WTC11 (cell line): ENCODE measurements at regions not wholly inside any gene's neighbourhood (a gene's known extent, or its start where the extent isn't known, plus 50 kb on each side); places are given as distances from the start of the nearest gene placed in this dataset.
"Not testable (repeated sequence)": the region's sequence is repeated elsewhere in the genome, so short reads cannot be mapped to it uniquely, and the experiment has no call there.

ENCODE experiments used
- ATAC-seq: fragments of 200-7000 bp; cut with Tn5 transposase; 2 replicates; pipeline ENCODE4 v1.10.0; 2021; ENCODE audit warnings: mild to moderate bottlenecking, moderate library complexity
- CTCF ChIA-PET: fragments of 300-600 bp; sonication (Branson Sonifier 250); formaldehyde crosslinking; loops from one replicate; lab custom pipeline; 2021; ENCODE audit warnings: antibody characterized with exemption; lab: Charles Lee
- POLR2A ChIA-PET: fragments of 350-600 bp; sonication (Branson Sonifier 250); formaldehyde crosslinking; loops from one replicate; lab custom pipeline; 2021; ENCODE audit warnings: antibody characterized with exemption; lab: Charles Lee
- DNase-seq: peaks from one replicate; pipeline ENCODE4 v3.0.0; 2021; ENCODE audit warnings: low spot score
- H3K27ac Mint-ChIP-seq: 2 replicates; pipeline ENCODE4 v1.8.0; 2021; ENCODE audit warnings: mixed read lengths
- H3K27me3 Mint-ChIP-seq: 2 replicates; pipeline ENCODE4 v1.8.0; 2021; ENCODE audit warnings: low read depth, mild to moderate bottlenecking, moderate library complexity, mixed read lengths
- H3K36me3 Mint-ChIP-seq: 2 replicates; pipeline ENCODE4 v1.8.0; 2021; ENCODE audit warnings: mixed read lengths
- H3K4me1 Mint-ChIP-seq: 2 replicates; pipeline ENCODE4 v1.8.0; 2022; ENCODE audit warnings: mixed read lengths
- H3K4me3 Mint-ChIP-seq: 2 replicates; pipeline ENCODE4 v1.8.0; 2021; ENCODE audit warnings: mild to moderate bottlenecking, moderate library complexity, mixed read lengths
- H3K9me3 Mint-ChIP-seq: 2 replicates; pipeline ENCODE4 v1.8.0; 2021; ENCODE audit warnings: mixed read lengths
- AFF4 ChIP-seq: sonication (generic); formaldehyde crosslinking; IDR thresholded peaks from 2 replicates; pipeline ENCODE4 v1.8.1; 2023; ENCODE audit warnings: mild to moderate bottlenecking, missing genetic modification reagents, borderline replicate concordance
- CBFB ChIP-seq: sonication (generic); formaldehyde crosslinking; IDR thresholded peaks from 2 replicates; pipeline ENCODE4 v1.8.1; 2022; ENCODE audit warnings: mild to moderate bottlenecking, low read depth, missing genetic modification reagents
- E2F5 ChIP-seq: sonication (generic); formaldehyde crosslinking; IDR thresholded peaks from 2 replicates; pipeline ENCODE4 v1.8.1; 2022; ENCODE audit warnings: mild to moderate bottlenecking, moderate library complexity, missing genetic modification reagents
- GTF2I ChIP-seq: fragments of 250-450 bp; sonication (Bioruptor Pico); conservative IDR thresholded peaks from 2 replicates; pipeline ENCODE4 v1.4.0; 2021; ENCODE audit warnings: mild to moderate bottlenecking
- IRF2 ChIP-seq: sonication (generic); formaldehyde crosslinking; IDR thresholded peaks from 2 replicates; pipeline ENCODE4 v1.8.0; 2022; ENCODE audit warnings: low read depth, missing genetic modification reagents, borderline replicate concordance
- MLX ChIP-seq: sonication (generic); formaldehyde crosslinking; IDR thresholded peaks from 2 replicates; pipeline ENCODE4 v1.8.1; 2023; ENCODE audit warnings: mild to moderate bottlenecking, missing genetic modification reagents, moderate library complexity
- MXD4 ChIP-seq: fragments of 250-450 bp; sonication (Bioruptor Pico); IDR thresholded peaks from 2 replicates; pipeline ENCODE4 v1.8.0; 2021; ENCODE audit warnings: mild to moderate bottlenecking, moderate library complexity, borderline replicate concordance
- NFATC4 ChIP-seq: fragments of 250-450 bp; sonication (Bioruptor Pico); IDR thresholded peaks from 2 replicates; pipeline ENCODE4 v1.9.0; 2021; ENCODE audit warnings: mild to moderate bottlenecking
- NFE2L1 ChIP-seq: sonication (generic); formaldehyde crosslinking; IDR thresholded peaks from 2 replicates; pipeline ENCODE4 v1.8.1; 2023; ENCODE audit warnings: missing genetic modification reagents
- OVOL2 ChIP-seq: fragments of 250-450 bp; sonication (Bioruptor Pico); IDR thresholded peaks from 2 replicates; pipeline ENCODE4 v1.9.0; 2021; ENCODE audit warnings: mild to moderate bottlenecking, borderline replicate concordance
- TEAD1 ChIP-seq: sonication (generic); formaldehyde crosslinking; IDR thresholded peaks from 2 replicates; pipeline ENCODE4 v1.8.0; 2022; ENCODE audit warnings: mild to moderate bottlenecking, missing genetic modification reagents
- USF1 ChIP-seq: sonication (generic); formaldehyde crosslinking; IDR thresholded peaks from 2 replicates; pipeline ENCODE4 v1.8.0; 2022; ENCODE audit warnings: mild to moderate bottlenecking, missing genetic modification reagents
- ZNF121 ChIP-seq: sonication (generic); formaldehyde crosslinking; IDR thresholded peaks from 2 replicates; pipeline ENCODE4 v1.8.0; 2023; ENCODE audit warnings: missing genetic modification reagents
- ZNF219 ChIP-seq: sonication (generic); formaldehyde crosslinking; IDR thresholded peaks from 2 replicates; pipeline ENCODE4 v1.8.0; 2023; ENCODE audit warnings: missing genetic modification reagents, mild to moderate bottlenecking, borderline replicate concordance
- ZNF396 ChIP-seq: fragments of 250-450 bp; sonication (Bioruptor Pico); IDR thresholded peaks from 2 replicates; pipeline ENCODE4 v1.8.0; 2021; ENCODE audit warnings: mild to moderate bottlenecking, moderate library complexity, borderline replicate concordance
- ZNF423 ChIP-seq: fragments of 250-450 bp; sonication (Bioruptor Pico); IDR thresholded peaks from 2 replicates; pipeline ENCODE4 v2.1.2; 2022; ENCODE audit warnings: mild to moderate bottlenecking, moderate library complexity
- ZNF671 ChIP-seq: fragments of 250-450 bp; sonication (Bioruptor Pico); IDR thresholded peaks from 2 replicates; pipeline ENCODE4 v1.8.0; 2021; ENCODE audit warnings: mild to moderate bottlenecking
- TF ChIP-seq, protein P1 (sequence below): sonication (generic); formaldehyde crosslinking; conservative IDR thresholded peaks from 2 replicates; pipeline ENCODE4 v1.8.1; 2023; ENCODE audit warnings: mild to moderate bottlenecking, low read depth, missing genetic modification reagents, moderate library complexity
- TF ChIP-seq, protein P2 (sequence below): sonication (generic); formaldehyde crosslinking; IDR thresholded peaks from 2 replicates; pipeline ENCODE4 v1.8.1; 2022; ENCODE audit warnings: mild to moderate bottlenecking, missing genetic modification reagents, moderate library complexity, borderline replicate concordance
- TF ChIP-seq, protein P3 (sequence below): sonication (generic); formaldehyde crosslinking; IDR thresholded peaks from 2 replicates; pipeline ENCODE4 v1.8.1; 2022; ENCODE audit warnings: low read depth, missing genetic modification reagents, borderline replicate concordance

DNA sequence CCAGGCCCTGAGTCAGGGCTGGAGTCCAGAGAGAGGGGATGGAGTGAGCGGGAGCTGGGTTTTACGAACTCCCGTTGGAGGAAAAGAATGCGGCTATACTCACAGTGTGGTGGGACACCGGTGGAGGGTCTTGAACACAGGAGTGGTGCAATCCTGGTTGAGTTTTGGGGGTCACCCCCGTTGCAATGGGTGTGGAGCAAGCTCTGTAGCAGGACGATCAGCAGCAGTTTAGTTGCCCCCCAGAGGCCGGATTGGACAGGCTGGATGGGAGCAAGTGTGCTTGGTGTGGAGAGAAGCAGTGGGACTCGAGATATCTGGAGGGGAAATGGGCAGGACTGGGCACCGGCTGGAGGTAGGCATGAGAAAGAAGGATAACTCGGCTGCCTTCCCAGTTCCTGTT lies 72.3 kb upstream of the TWIST2 start (continued):
- no peak for TF ChIP-seq ZNF396 (CRISPR knock-in tag)
- TF ChIP-seq, protein P1, sequence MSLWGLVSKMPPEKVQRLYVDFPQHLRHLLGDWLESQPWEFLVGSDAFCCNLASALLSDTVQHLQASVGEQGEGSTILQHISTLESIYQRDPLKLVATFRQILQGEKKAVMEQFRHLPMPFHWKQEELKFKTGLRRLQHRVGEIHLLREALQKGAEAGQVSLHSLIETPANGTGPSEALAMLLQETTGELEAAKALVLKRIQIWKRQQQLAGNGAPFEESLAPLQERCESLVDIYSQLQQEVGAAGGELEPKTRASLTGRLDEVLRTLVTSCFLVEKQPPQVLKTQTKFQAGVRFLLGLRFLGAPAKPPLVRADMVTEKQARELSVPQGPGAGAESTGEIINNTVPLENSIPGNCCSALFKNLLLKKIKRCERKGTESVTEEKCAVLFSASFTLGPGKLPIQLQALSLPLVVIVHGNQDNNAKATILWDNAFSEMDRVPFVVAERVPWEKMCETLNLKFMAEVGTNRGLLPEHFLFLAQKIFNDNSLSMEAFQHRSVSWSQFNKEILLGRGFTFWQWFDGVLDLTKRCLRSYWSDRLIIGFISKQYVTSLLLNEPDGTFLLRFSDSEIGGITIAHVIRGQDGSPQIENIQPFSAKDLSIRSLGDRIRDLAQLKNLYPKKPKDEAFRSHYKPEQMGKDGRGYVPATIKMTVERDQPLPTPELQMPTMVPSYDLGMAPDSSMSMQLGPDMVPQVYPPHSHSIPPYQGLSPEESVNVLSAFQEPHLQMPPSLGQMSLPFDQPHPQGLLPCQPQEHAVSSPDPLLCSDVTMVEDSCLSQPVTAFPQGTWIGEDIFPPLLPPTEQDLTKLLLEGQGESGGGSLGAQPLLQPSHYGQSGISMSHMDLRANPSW (CRISPR knock-in tag), result no peak

DNA sequence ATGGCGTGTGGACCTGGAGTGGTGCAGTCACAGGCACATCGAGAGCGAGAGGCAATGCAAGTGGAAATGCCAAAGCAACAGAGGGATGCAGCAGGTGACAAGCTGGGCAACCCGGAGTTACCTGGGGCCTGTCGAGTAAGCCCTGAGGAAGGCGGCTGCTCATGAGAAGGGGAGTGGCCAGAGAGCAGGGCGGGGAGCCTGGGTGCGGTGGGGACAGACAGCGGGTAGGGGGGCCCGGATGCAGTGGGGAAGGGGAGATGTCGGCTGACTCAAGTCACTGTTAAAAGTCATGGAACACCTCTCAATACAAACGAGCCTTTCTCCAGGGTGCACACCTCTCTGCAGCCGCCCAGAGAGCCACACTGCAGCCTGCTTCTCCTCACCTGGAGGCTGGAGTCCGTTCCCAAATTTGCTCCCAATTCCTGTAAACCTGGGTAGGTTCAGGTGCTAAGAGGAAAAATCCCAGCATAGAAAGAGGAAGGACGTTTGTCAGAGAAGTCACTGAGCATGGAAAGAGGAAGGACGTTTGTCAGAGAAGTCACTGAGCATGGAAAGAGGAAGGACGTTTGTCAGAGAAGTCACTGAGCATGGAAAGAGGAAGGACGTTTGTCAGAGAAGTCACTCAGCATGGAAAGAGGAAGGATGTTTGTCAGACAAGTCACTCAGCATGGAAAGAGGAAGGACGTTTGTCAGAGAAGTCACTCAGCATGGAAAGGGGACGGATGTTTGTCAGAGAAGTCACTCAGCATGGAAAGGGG lies 71.7 kb upstream of the TWIST2 start:
- no peak overlapping the region for H3K4me3 Mint-ChIP-seq
- peaks cover 13% of the 10 kb centered on the region for H3K9me3 Mint-ChIP-seq
- TF ChIP-seq IRF2 (CRISPR knock-in tag) (no peak), AFF4 (CRISPR knock-in tag) (no peak), ZNF423 (no peak), E2F5 (no peak), ZNF219 (no peak), NFE2L1 (CRISPR knock-in tag) (no peak), USF1 (CRISPR knock-in tag) (no peak), ZNF671 (CRISPR knock-in tag) (no peak), MLX (CRISPR knock-in tag) (no peak), ZNF121 (CRISPR knock-in tag) (no peak), GTF2I (no peak), OVOL2 (CRISPR knock-in tag) (no peak), TEAD1 (CRISPR knock-in tag) (no peak), CBFB (CRISPR knock-in tag) (no peak), MXD4 (no peak), NFATC4 (no peak)
- TF ChIP-seq, protein P1 (CRISPR knock-in tag), result no peak
- TF ChIP-seq, protein P2, sequence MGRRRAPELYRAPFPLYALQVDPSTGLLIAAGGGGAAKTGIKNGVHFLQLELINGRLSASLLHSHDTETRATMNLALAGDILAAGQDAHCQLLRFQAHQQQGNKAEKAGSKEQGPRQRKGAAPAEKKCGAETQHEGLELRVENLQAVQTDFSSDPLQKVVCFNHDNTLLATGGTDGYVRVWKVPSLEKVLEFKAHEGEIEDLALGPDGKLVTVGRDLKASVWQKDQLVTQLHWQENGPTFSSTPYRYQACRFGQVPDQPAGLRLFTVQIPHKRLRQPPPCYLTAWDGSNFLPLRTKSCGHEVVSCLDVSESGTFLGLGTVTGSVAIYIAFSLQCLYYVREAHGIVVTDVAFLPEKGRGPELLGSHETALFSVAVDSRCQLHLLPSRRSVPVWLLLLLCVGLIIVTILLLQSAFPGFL (CRISPR knock-in tag), result no peak
- TF ChIP-seq, protein P3, sequence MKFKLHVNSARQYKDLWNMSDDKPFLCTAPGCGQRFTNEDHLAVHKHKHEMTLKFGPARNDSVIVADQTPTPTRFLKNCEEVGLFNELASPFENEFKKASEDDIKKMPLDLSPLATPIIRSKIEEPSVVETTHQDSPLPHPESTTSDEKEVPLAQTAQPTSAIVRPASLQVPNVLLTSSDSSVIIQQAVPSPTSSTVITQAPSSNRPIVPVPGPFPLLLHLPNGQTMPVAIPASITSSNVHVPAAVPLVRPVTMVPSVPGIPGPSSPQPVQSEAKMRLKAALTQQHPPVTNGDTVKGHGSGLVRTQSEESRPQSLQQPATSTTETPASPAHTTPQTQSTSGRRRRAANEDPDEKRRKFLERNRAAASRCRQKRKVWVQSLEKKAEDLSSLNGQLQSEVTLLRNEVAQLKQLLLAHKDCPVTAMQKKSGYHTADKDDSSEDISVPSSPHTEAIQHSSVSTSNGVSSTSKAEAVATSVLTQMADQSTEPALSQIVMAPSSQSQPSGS (CRISPR knock-in tag), result no peak
- TF ChIP-seq, all 79 proteins: peak for 0
- no peak overlapping the region for H3K27ac Mint-ChIP-seq
- no peaks in the 10 kb centered on the region; the same call in 1 of the 2 replicates for H3K27me3 Mint-ChIP-seq
- ChIA-PET POLR2A (no interaction called here), CTCF (interaction anchor here (3.7 kb wide), 1 partner anchor 9 kb away, joined by 11 read pairs; no protein-coding TSS in a partner anchor)
- H3K4me1 Mint-ChIP-seq, result peaks cover 6% of the 10 kb centered on the region
- no peaks in the 10 kb centered on the region for H3K36me3 Mint-ChIP-seq
- DNase-seq (no peak), ATAC-seq (no peak)

DNA sequence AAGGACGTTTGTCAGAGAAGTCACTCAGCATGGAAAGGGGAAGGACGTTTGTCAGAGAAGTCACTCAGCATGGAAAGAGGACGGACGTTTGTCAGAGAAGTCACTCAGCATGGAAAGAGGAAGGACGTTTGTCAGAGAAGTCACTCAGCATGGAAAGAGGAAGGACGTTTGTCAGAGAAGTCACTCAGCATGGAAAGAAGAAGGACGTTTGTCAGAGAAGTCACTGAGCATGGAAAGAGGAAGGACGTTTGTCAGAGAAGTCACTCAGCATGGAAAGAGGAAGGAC lies 71.2 kb upstream of the TWIST2 start:
- peaks cover 16% of the 10 kb centered on the region for H3K9me3 Mint-ChIP-seq
- H3K36me3 Mint-ChIP-seq, POLR2A ChIA-PET, H3K4me3 Mint-ChIP-seq, H3K27me3 Mint-ChIP-seq, CTCF ChIA-PET, ATAC-seq, H3K4me1 Mint-ChIP-seq, H3K27ac Mint-ChIP-seq, DNase-seq: not testable (repeated sequence)
